ENCODE measurements at regions not wholly inside any gene's neighbourhood (a gene's known extent, or its start where the extent isn't known, plus 50 kb on each side); places are given as distances from the start of the nearest gene placed in this dataset.

- TF ChIP-seq CTCF (IDR thresholded peaks at IDR 0.05; ENCODE audit: poor library complexity) (peak; percentile 90), EZH2 (IDR thresholded peaks at IDR 0.05; ENCODE audit: borderline replicate concordance) (no peak)
Observed at GRCh38 chr1:117758444-117759316, 152.8 kb downstream of the TENT5C start.

All from hepatocyte (in vitro differentiated cells).